IMR-90 (cell line): ENCODE measurements at regions not wholly inside any gene's neighbourhood (a gene's known extent, or its start where the extent isn't known, plus 50 kb on each side); places are given as distances from the start of the nearest gene placed in this dataset.

Experiments
- ATAC-seq: fragments of 200-7000 bp; cut with Tn5 transposase; 2 replicates; pipeline ENCODE4 v1.9.1; 2020; ENCODE audit warnings: low read depth, mild to moderate bottlenecking, moderate library complexity
- BruUV-seq: library from RNA; stranded (reverse); fragments of 400-500 nt; replicated peaks from 2 replicates; lab custom pipeline; 2021; lab: Mats Ljungman, UMichigan
- CTCF ChIA-PET: fragments of 300-600 bp; formaldehyde crosslinking; extraction: SDS; loops from one replicate; lab custom pipeline; 2021; ENCODE audit warnings: antibody characterized with exemption; lab: Yijun Ruan, JAX
- POLR2A ChIA-PET: fragments of 300-600 bp; sonication (Branson Sonifier 250); formaldehyde crosslinking; loops from one replicate; lab custom pipeline; 2022; ENCODE audit warnings: antibody characterized with exemption; ENCODE audit not compliant: unreplicated experiment; lab: Charles Lee
- DNase-seq: peaks from one replicate; pipeline ENCODE4 v3.0.0; 2013
- H2AFZ ChIP-seq: replicated peaks from 2 replicates; pipeline ENCODE3; 2013; ENCODE audit warnings: low read length, mild to moderate bottlenecking; ENCODE audit not compliant: poor library complexity
- H2AK5ac ChIP-seq: 2 replicates; pipeline ENCODE4 v1.6.1; 2013; ENCODE audit warnings: low read depth, low read length, inconsistent platforms
- H2AK9ac ChIP-seq: replicated peaks from 2 replicates; pipeline ENCODE3; 2013; ENCODE audit warnings: mild to moderate bottlenecking, low read depth, low read length, moderate library complexity; ENCODE audit not compliant: poor library complexity
- H2BK120ac ChIP-seq: 2 replicates; pipeline ENCODE4 v1.6.1; 2013; ENCODE audit warnings: low read depth, low read length, inconsistent platforms
- H2BK15ac ChIP-seq: 3 replicates; pipeline ENCODE4 v1.6.1; 2013; ENCODE audit warnings: low read depth, low read length, inconsistent platforms
- H2BK20ac ChIP-seq: 2 replicates; pipeline ENCODE4 v1.6.1; 2013; ENCODE audit warnings: low read depth, mild to moderate bottlenecking, inconsistent platforms, low read length, moderate library complexity
- H2BK5ac ChIP-seq: 2 replicates; pipeline ENCODE4 v1.6.1; 2013; ENCODE audit warnings: mild to moderate bottlenecking, low read depth, low read length, inconsistent platforms; ENCODE audit not compliant: poor library complexity, severe bottlenecking
- H3K14ac ChIP-seq: replicated peaks from 2 replicates; pipeline ENCODE4 v1.6.1; 2013; ENCODE audit warnings: low read depth, low read length, inconsistent platforms
- H3K18ac ChIP-seq: 2 replicates; pipeline ENCODE4 v1.6.1; 2013; ENCODE audit warnings: low read depth, low read length, control low read depth
- H3K23ac ChIP-seq: 2 replicates; pipeline ENCODE4 v1.6.1; 2013; ENCODE audit warnings: low read depth, low read length, inconsistent platforms
- H3K27ac ChIP-seq: 2 replicates; pipeline ENCODE4 v1.5.1; 2013; ENCODE audit warnings: mild to moderate bottlenecking, control low read depth, low read length; ENCODE audit not compliant: insufficient read depth
- H3K27me3 ChIP-seq: 2 replicates; pipeline ENCODE4 v1.6.1; 2013; ENCODE audit warnings: low read length; ENCODE audit not compliant: control insufficient read depth, insufficient read depth
- H3K36me3 ChIP-seq: 2 replicates; pipeline ENCODE4 v1.6.1; 2013; ENCODE audit warnings: low read length, mixed read lengths; ENCODE audit not compliant: control insufficient read depth, insufficient read depth
- H3K4ac ChIP-seq: 2 replicates; pipeline ENCODE4 v1.6.1; 2013; ENCODE audit warnings: low read depth, low read length, inconsistent platforms
- H3K4me1 ChIP-seq: 2 replicates; pipeline ENCODE4 v1.6.1; 2013; ENCODE audit warnings: low read length, mixed read lengths; ENCODE audit not compliant: control insufficient read depth, insufficient read depth
- H3K4me2 ChIP-seq: 2 replicates; pipeline ENCODE4 v1.6.1; 2013; ENCODE audit warnings: low read depth, mild to moderate bottlenecking, control low read depth, low read length, moderate library complexity
- H3K4me3 ChIP-seq: 2 replicates; pipeline ENCODE4 v1.5.1; 2013; ENCODE audit warnings: low read depth, mild to moderate bottlenecking, control low read depth, low read length, moderate library complexity; ENCODE audit not compliant: insufficient read depth
- H3K56ac ChIP-seq: 2 replicates; pipeline ENCODE4 v1.6.1; 2013; ENCODE audit warnings: low read length, inconsistent platforms; ENCODE audit not compliant: insufficient read depth; ENCODE audit errors: extremely low read depth
- H3K79me1 ChIP-seq, 2 experiments: 2 replicates each; pipeline ENCODE4 v1.6.1; 2013; ENCODE audit warnings: low read length in 2 of 2, inconsistent platforms in 1 of 2, low read depth in 1 of 2
- H3K9ac ChIP-seq: 2 replicates; pipeline ENCODE4 v1.6.1; 2013; ENCODE audit warnings: low read depth, low read length, control low read depth
- H3K9me1 ChIP-seq: 2 replicates; pipeline ENCODE4 v1.6.1; 2013; ENCODE audit warnings: low read length, inconsistent platforms; ENCODE audit not compliant: insufficient read depth
- H3K9me3 ChIP-seq: 2 replicates; pipeline ENCODE4 v1.6.1; 2013; ENCODE audit warnings: low read length; ENCODE audit not compliant: control insufficient read depth, insufficient read depth
- H4K20me1 ChIP-seq: 2 replicates; pipeline ENCODE4 v1.6.1; 2013; ENCODE audit warnings: low read length, inconsistent platforms; ENCODE audit not compliant: insufficient read depth
- H4K5ac ChIP-seq: 2 replicates; pipeline ENCODE4 v1.6.1; 2013; ENCODE audit warnings: mild to moderate bottlenecking, low read depth, low read length, control low read depth
- H4K8ac ChIP-seq, 2 experiments: 2 replicates each; pipeline ENCODE4 v1.6.1; 2013; ENCODE audit warnings: low read depth in 2 of 2, low read length in 2 of 2, control low read depth in 1 of 2, inconsistent platforms in 1 of 2
- H4K91ac ChIP-seq: 2 replicates; pipeline ENCODE4 v1.6.1; 2013; ENCODE audit warnings: low read depth, low read length, inconsistent platforms; ENCODE audit not compliant: insufficient read depth
- BHLHE40 ChIP-seq: fragments of 150-350 bp; IDR thresholded peaks from 2 replicates; pipeline ENCODE4 v1.6.1; 2016; ENCODE audit warnings: mild to moderate bottlenecking, low read depth, low read length
- CEBPB ChIP-seq: IDR thresholded peaks from 2 replicates; pipeline ENCODE4 v1.6.1; 2012; ENCODE audit warnings: low read depth, low read length, improper control_type of control experiment
- CHD1 ChIP-seq: IDR thresholded peaks from 2 replicates; pipeline ENCODE4 v1.6.1; 2012; ENCODE audit warnings: low read depth, low read length, improper control_type of control experiment
- FOS ChIP-seq: fragments of 150-350 bp; IDR thresholded peaks from 2 replicates; pipeline ENCODE4 v1.6.1; 2016; ENCODE audit warnings: low read depth, low read length
- MAFK ChIP-seq: IDR thresholded peaks from 2 replicates; pipeline ENCODE4 v1.6.1; 2012; ENCODE audit warnings: low read depth, low read length, improper control_type of control experiment
- MAZ ChIP-seq: IDR thresholded peaks from 2 replicates; pipeline ENCODE4 v1.6.1; 2012; ENCODE audit warnings: low read depth, mild to moderate bottlenecking, low read length, improper control_type of control experiment, moderate library complexity, borderline replicate concordance
- MXI1 ChIP-seq: IDR thresholded peaks from 2 replicates; pipeline ENCODE4 v1.6.1; 2012; ENCODE audit warnings: low read depth, mild to moderate bottlenecking, low read length, moderate library complexity, borderline replicate concordance
- NFE2L2 ChIP-seq: fragments of 150-350 bp; IDR thresholded peaks from 2 replicates; pipeline ENCODE4 v1.6.1; 2016; ENCODE audit warnings: low read depth, mild to moderate bottlenecking, low read length
- POLR2A ChIP-seq: IDR thresholded peaks from 2 replicates; pipeline ENCODE4 v1.6.1; 2012; ENCODE audit warnings: mild to moderate bottlenecking, low read depth, low read length
- RAD21 ChIP-seq: IDR thresholded peaks from 2 replicates; pipeline ENCODE4 v1.6.1; 2012; ENCODE audit warnings: low read length, improper control_type of control experiment
- RCOR1 ChIP-seq: IDR thresholded peaks from 2 replicates; pipeline ENCODE4 v1.6.1; 2012; ENCODE audit warnings: mild to moderate bottlenecking, low read length, improper control_type of control experiment; ENCODE audit not compliant: insufficient replicate concordance
- RFX5 ChIP-seq: IDR thresholded peaks from 2 replicates; pipeline ENCODE4 v1.8.0; 2012; ENCODE audit warnings: low read depth, mild to moderate bottlenecking, low read length, moderate library complexity
- SMC3 ChIP-seq: fragments of 150-350 bp; IDR thresholded peaks from 2 replicates; pipeline ENCODE4 v1.6.1; 2016; ENCODE audit warnings: low read depth, mild to moderate bottlenecking, antibody characterized with exemption, low read length, moderate library complexity
- WGBS, 2 experiments: methylation state at CpG; one replicate each; pipeline versions ENCODE4 v1.1.5 to v1.1.7; 2013; ENCODE audit warnings: missing lambda C conversion rate in 2 of 2; ENCODE audit not compliant: insufficient read length in 1 of 2; ENCODE audit errors: extremely low coverage in 2 of 2; 5-methylcytosine and 5-hydroxymethylcytosine counted together
- dilution Hi-C: fragments of 300-500 bp; cut with HindIII; formaldehyde crosslinking; loops from one replicate; pipeline ENCODE4 v1.14.3; 2018; ENCODE audit warnings: low sequenced_read_pairs; ENCODE audit not compliant: unreplicated experiment
- in situ Hi-C: fragments of 300-500 bp; cut with MboI; formaldehyde crosslinking; loops from 3 replicates; pipeline ENCODE4 v1.14.3; 2019; ENCODE audit warnings: low sequenced_read_pairs, inconsistent platforms, mixed read lengths
- intact Hi-C: fragments of 100-400 bp; cut with micrococcal nuclease; formaldehyde crosslinking; loops from 2 replicates; pipeline ENCODE4 v1.10.0; 2022
- TF ChIP-seq, protein P1 (sequence below): fragments of 150-350 bp; IDR thresholded peaks from 2 replicates; pipeline ENCODE4 v1.6.1; 2016; ENCODE audit warnings: low read depth, mild to moderate bottlenecking, low read length, moderate library complexity, borderline replicate concordance
- TF ChIP-seq, protein P2 (sequence below): conservative IDR thresholded peaks from 2 replicates; pipeline ENCODE4 v1.5.1; 2012; ENCODE audit warnings: mild to moderate bottlenecking, low read depth, low read length, improper control_type of control experiment
- TF ChIP-seq, protein P3 (sequence below): fragments of 150-350 bp; IDR thresholded peaks from 2 replicates; pipeline ENCODE4 v1.6.1; 2017; ENCODE audit warnings: mild to moderate bottlenecking, antibody characterized with exemption, low read length, low read depth

DNA sequence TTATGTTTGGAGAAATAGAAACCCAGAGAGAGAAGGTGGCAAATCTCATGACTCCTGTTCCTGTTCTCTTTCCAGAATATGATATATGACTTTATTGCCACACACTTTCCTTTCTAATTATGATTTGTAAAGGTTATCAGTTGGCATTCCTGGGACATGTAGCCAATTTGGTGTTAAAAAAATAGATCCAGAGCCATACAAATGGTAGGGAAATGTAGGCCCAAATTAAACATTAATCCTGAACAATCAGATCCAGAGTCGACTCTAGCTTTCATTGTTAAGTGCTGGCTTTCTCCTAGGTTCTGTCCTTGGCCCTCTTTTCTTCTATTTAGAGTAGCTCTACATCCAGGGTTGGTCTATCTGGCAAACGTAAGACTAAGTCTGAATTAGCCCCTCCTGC is 69.8 kb upstream of the LONRF3 start:
- ChIA-PET POLR2A (no interaction called here), CTCF (no interaction called here)
- no peaks in the 10 kb centered on the region for H3K4me1 ChIP-seq
- intact Hi-C loops (loop anchor here (2.0 kb wide), 1 partner anchor 26 kb away; no protein-coding TSS in a partner anchor), in situ Hi-C loops (no loop called here), dilution Hi-C loops (no loop called here)
- H3K14ac ChIP-seq, result no peak overlapping the region
- no peaks in the 10 kb centered on the region for H3K36me3 ChIP-seq
- H3K27ac ChIP-seq, result no peak overlapping the region
- no peak overlapping the region for H3K18ac ChIP-seq
- no peak overlapping the region for H2BK20ac ChIP-seq
- H2BK5ac ChIP-seq, result no peak overlapping the region
- DNase-seq (no peak), ATAC-seq (no peak)
- H2AK5ac ChIP-seq, result no peak overlapping the region
- H4K8ac ChIP-seq, result no peak overlapping the region
- no peak overlapping the region for H2AK9ac ChIP-seq
- no peaks in the 10 kb centered on the region for H3K27me3 ChIP-seq
- H3K9me3 ChIP-seq, result no peaks in the 10 kb centered on the region
- H2BK15ac ChIP-seq, result no peak overlapping the region
- no peak overlapping the region for H3K9ac ChIP-seq
- no peaks in the 10 kb centered on the region for H3K9me1 ChIP-seq
- H3K56ac ChIP-seq, result no peak overlapping the region
- BruUV-seq, result no TSS peak
- H3K4me3 ChIP-seq, result no peak overlapping the region
- no peak overlapping the region for H4K91ac ChIP-seq
- WGBS, 2 experiments, result no CpG with 5 or more reads among the region's 2 CpGs
- H3K4me2 ChIP-seq, result no peak overlapping the region
- no peak overlapping the region for H2AFZ ChIP-seq
- H2BK120ac ChIP-seq, result no peak overlapping the region
- no peaks in the 10 kb centered on the region for H4K20me1 ChIP-seq
- no peak overlapping the region for H4K5ac ChIP-seq
- TF ChIP-seq CHD1, result no peak
- TF ChIP-seq RAD21, result no peak
- no peak for TF ChIP-seq MXI1
- no peak for TF ChIP-seq RCOR1
- TF ChIP-seq, protein P1, sequence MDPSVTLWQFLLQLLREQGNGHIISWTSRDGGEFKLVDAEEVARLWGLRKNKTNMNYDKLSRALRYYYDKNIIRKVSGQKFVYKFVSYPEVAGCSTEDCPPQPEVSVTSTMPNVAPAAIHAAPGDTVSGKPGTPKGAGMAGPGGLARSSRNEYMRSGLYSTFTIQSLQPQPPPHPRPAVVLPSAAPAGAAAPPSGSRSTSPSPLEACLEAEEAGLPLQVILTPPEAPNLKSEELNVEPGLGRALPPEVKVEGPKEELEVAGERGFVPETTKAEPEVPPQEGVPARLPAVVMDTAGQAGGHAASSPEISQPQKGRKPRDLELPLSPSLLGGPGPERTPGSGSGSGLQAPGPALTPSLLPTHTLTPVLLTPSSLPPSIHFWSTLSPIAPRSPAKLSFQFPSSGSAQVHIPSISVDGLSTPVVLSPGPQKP, result no peak
- TF ChIP-seq FOS, result no peak
- no peak for TF ChIP-seq MAZ
- no peak for TF ChIP-seq POLR2A
- TF ChIP-seq RFX5, result no peak
- no peak for TF ChIP-seq MAFK
- TF ChIP-seq, protein P2, sequence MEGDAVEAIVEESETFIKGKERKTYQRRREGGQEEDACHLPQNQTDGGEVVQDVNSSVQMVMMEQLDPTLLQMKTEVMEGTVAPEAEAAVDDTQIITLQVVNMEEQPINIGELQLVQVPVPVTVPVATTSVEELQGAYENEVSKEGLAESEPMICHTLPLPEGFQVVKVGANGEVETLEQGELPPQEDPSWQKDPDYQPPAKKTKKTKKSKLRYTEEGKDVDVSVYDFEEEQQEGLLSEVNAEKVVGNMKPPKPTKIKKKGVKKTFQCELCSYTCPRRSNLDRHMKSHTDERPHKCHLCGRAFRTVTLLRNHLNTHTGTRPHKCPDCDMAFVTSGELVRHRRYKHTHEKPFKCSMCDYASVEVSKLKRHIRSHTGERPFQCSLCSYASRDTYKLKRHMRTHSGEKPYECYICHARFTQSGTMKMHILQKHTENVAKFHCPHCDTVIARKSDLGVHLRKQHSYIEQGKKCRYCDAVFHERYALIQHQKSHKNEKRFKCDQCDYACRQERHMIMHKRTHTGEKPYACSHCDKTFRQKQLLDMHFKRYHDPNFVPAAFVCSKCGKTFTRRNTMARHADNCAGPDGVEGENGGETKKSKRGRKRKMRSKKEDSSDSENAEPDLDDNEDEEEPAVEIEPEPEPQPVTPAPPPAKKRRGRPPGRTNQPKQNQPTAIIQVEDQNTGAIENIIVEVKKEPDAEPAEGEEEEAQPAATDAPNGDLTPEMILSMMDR, result no peak
- no peak for TF ChIP-seq NFE2L2
- TF ChIP-seq, protein P3, sequence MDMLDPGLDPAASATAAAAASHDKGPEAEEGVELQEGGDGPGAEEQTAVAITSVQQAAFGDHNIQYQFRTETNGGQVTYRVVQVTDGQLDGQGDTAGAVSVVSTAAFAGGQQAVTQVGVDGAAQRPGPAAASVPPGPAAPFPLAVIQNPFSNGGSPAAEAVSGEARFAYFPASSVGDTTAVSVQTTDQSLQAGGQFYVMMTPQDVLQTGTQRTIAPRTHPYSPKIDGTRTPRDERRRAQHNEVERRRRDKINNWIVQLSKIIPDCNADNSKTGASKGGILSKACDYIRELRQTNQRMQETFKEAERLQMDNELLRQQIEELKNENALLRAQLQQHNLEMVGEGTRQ, result no peak
- no peak for TF ChIP-seq SMC3
- TF ChIP-seq BHLHE40, result no peak
- no peak for TF ChIP-seq CEBPB
- no peak overlapping the region for H3K4ac ChIP-seq
- no peaks in the 10 kb centered on the region for H3K79me1 ChIP-seq
- no peak overlapping the region for H3K23ac ChIP-seq
